WTC11 (cell line): ENCODE measurements at regions not wholly inside any gene's neighbourhood (a gene's known extent, or its start where the extent isn't known, plus 50 kb on each side); places are given as distances from the start of the nearest gene placed in this dataset.

ENCODE experiments used
- ATAC-seq: fragments of 200-7000 bp; cut with Tn5 transposase; 2 replicates; pipeline ENCODE4 v1.10.0; 2021; ENCODE audit warnings: mild to moderate bottlenecking, moderate library complexity
- CTCF ChIA-PET: fragments of 300-600 bp; sonication (Branson Sonifier 250); formaldehyde crosslinking; loops from one replicate; lab custom pipeline; 2021; ENCODE audit warnings: antibody characterized with exemption; lab: Charles Lee
- POLR2A ChIA-PET: fragments of 350-600 bp; sonication (Branson Sonifier 250); formaldehyde crosslinking; loops from one replicate; lab custom pipeline; 2021; ENCODE audit warnings: antibody characterized with exemption; lab: Charles Lee
- DNase-seq: peaks from one replicate; pipeline ENCODE4 v3.0.0; 2021; ENCODE audit warnings: low spot score
- H3K27ac Mint-ChIP-seq: 2 replicates; pipeline ENCODE4 v1.8.0; 2021; ENCODE audit warnings: mixed read lengths
- H3K27me3 Mint-ChIP-seq: 2 replicates; pipeline ENCODE4 v1.8.0; 2021; ENCODE audit warnings: low read depth, mild to moderate bottlenecking, moderate library complexity, mixed read lengths
- H3K36me3 Mint-ChIP-seq: 2 replicates; pipeline ENCODE4 v1.8.0; 2021; ENCODE audit warnings: mixed read lengths
- H3K4me1 Mint-ChIP-seq: 2 replicates; pipeline ENCODE4 v1.8.0; 2022; ENCODE audit warnings: mixed read lengths
- H3K4me3 Mint-ChIP-seq: 2 replicates; pipeline ENCODE4 v1.8.0; 2021; ENCODE audit warnings: mild to moderate bottlenecking, moderate library complexity, mixed read lengths
- H3K9me3 Mint-ChIP-seq: 2 replicates; pipeline ENCODE4 v1.8.0; 2021; ENCODE audit warnings: mixed read lengths
- ATF1 ChIP-seq: sonication (generic); formaldehyde crosslinking; IDR thresholded peaks from 2 replicates; pipeline ENCODE4 v1.8.1; 2023; ENCODE audit warnings: mild to moderate bottlenecking, moderate library complexity, missing genetic modification reagents
- CDX4 ChIP-seq: fragments of 250-450 bp; sonication (Bioruptor Pico); IDR thresholded peaks from 2 replicates; pipeline ENCODE4 v1.9.0; 2021; ENCODE audit warnings: moderate library complexity, mild to moderate bottlenecking, inconsistent platforms, borderline replicate concordance
- ELF4 ChIP-seq: sonication (generic); formaldehyde crosslinking; IDR thresholded peaks from 2 replicates; pipeline ENCODE4 v1.8.1; 2022; ENCODE audit warnings: low read depth, mild to moderate bottlenecking, moderate library complexity, missing genetic modification reagents
- EMX1 ChIP-seq: fragments of 250-450 bp; sonication (Bioruptor Pico); IDR thresholded peaks from 2 replicates; pipeline ENCODE4 v1.8.0; 2021; ENCODE audit warnings: mild to moderate bottlenecking
- FOXK1 ChIP-seq: sonication (generic); formaldehyde crosslinking; IDR thresholded peaks from 2 replicates; pipeline ENCODE4 v1.8.0; 2022; ENCODE audit warnings: mild to moderate bottlenecking, moderate library complexity, missing genetic modification reagents
- FOXP4 ChIP-seq: sonication (generic); formaldehyde crosslinking; IDR thresholded peaks from 2 replicates; pipeline ENCODE4 v1.8.0; 2022; ENCODE audit warnings: mild to moderate bottlenecking, missing genetic modification reagents
- GRHL2 ChIP-seq: fragments of 250-450 bp; sonication (Bioruptor Pico); IDR thresholded peaks from 2 replicates; pipeline ENCODE4 v1.8.0; 2022; ENCODE audit warnings: mild to moderate bottlenecking, moderate library complexity; ENCODE audit not compliant: insufficient replicate concordance, severe bottlenecking
- HMGA2 ChIP-seq: fragments of 250-450 bp; sonication (Bioruptor Pico); IDR thresholded peaks from 2 replicates; pipeline ENCODE4 v1.4.0; 2021; ENCODE audit warnings: mild to moderate bottlenecking, moderate library complexity
- MLX ChIP-seq: sonication (generic); formaldehyde crosslinking; IDR thresholded peaks from 2 replicates; pipeline ENCODE4 v1.8.1; 2023; ENCODE audit warnings: mild to moderate bottlenecking, missing genetic modification reagents, moderate library complexity
- NR1H2 ChIP-seq: sonication (generic); formaldehyde crosslinking; IDR thresholded peaks from 2 replicates; pipeline ENCODE4 v1.9.0; 2021; ENCODE audit warnings: mild to moderate bottlenecking, moderate library complexity, missing genetic modification reagents
- PRDM15 ChIP-seq: sonication (generic); formaldehyde crosslinking; IDR thresholded peaks from 2 replicates; pipeline ENCODE4 v1.8.0; 2022; ENCODE audit warnings: missing genetic modification reagents
- SMAD4 ChIP-seq: sonication (generic); formaldehyde crosslinking; IDR thresholded peaks from 2 replicates; pipeline ENCODE4 v1.8.0; 2022; ENCODE audit warnings: mild to moderate bottlenecking, missing genetic modification reagents
- SOX15 ChIP-seq: fragments of 250-450 bp; sonication (Bioruptor Pico); IDR thresholded peaks from 2 replicates; pipeline ENCODE4 v1.9.0; 2021; ENCODE audit warnings: mild to moderate bottlenecking
- TEAD4 ChIP-seq: sonication (generic); formaldehyde crosslinking; IDR thresholded peaks from 2 replicates; pipeline ENCODE4 v1.8.0; 2022; ENCODE audit warnings: mild to moderate bottlenecking, missing genetic modification reagents
- USF1 ChIP-seq: sonication (generic); formaldehyde crosslinking; IDR thresholded peaks from 2 replicates; pipeline ENCODE4 v1.8.0; 2022; ENCODE audit warnings: mild to moderate bottlenecking, missing genetic modification reagents
- ZBTB43 ChIP-seq: sonication (generic); formaldehyde crosslinking; IDR thresholded peaks from 2 replicates; pipeline ENCODE4 v1.8.1; 2023; ENCODE audit warnings: mild to moderate bottlenecking, missing genetic modification reagents
- ZNF219 ChIP-seq: sonication (generic); formaldehyde crosslinking; IDR thresholded peaks from 2 replicates; pipeline ENCODE4 v1.8.0; 2023; ENCODE audit warnings: missing genetic modification reagents, mild to moderate bottlenecking, borderline replicate concordance
- ZNF263 ChIP-seq: sonication (generic); formaldehyde crosslinking; IDR thresholded peaks from 2 replicates; pipeline ENCODE4 v1.8.1; 2022; ENCODE audit warnings: low read depth, mild to moderate bottlenecking, moderate library complexity, missing genetic modification reagents
- ZNF317 ChIP-seq: sonication (generic); formaldehyde crosslinking; IDR thresholded peaks from 2 replicates; pipeline ENCODE4 v1.8.1; 2023; ENCODE audit warnings: low read depth, mild to moderate bottlenecking, moderate library complexity, missing genetic modification reagents, borderline replicate concordance
- ZSCAN18 ChIP-seq: fragments of 250-450 bp; sonication (Bioruptor Pico); IDR thresholded peaks from 2 replicates; pipeline ENCODE4 v2.1.2; 2022; ENCODE audit warnings: mild to moderate bottlenecking, moderate library complexity

GRCh38 chr1:209421978-209422680 lies 161.4 kb upstream of the CAMK1G start (continued):
- TF ChIP-seq ZBTB43 (CRISPR knock-in tag) (no peak), SOX15 (CRISPR knock-in tag) (no peak), HMGA2 (CRISPR knock-in tag) (no peak), ZNF263 (CRISPR knock-in tag) (no peak), EMX1 (no peak), ZNF219 (CRISPR knock-in tag) (no peak), CDX4 (CRISPR knock-in tag) (no peak), FOXK1 (CRISPR knock-in tag) (no peak)
- TF ChIP-seq, all 79 proteins: peak for 0

GRCh38 chr1:209425959-209426358 lies 157.6 kb upstream of the CAMK1G start:
- CTCF ChIA-PET: no interaction called here

More at GRCh38 chr1:209425959-209426358, 157.6 kb upstream of the CAMK1G start:
- 0 out of 2 replicates have a peak, but pooled peaks cover 4% of the 10 kb centered on the region for H3K9me3 Mint-ChIP-seq
- peaks cover 17% of the 10 kb centered on the region for H3K36me3 Mint-ChIP-seq
- no peak overlapping the region for H3K4me3 Mint-ChIP-seq
- ATAC-seq (no peak), DNase-seq (no peak)
- H3K27ac Mint-ChIP-seq: no peak overlapping the region
- no peak for TF ChIP-seq USF1 (CRISPR knock-in tag)
- no peak for TF ChIP-seq ZSCAN18
- no peak for TF ChIP-seq NR1H2 (CRISPR knock-in tag)
- TF ChIP-seq FOXP4 (CRISPR knock-in tag): no peak
- no peak for TF ChIP-seq ZNF317 (CRISPR knock-in tag)
- no peak for TF ChIP-seq GRHL2 (CRISPR knock-in tag)
- no peak for TF ChIP-seq SMAD4
- TF ChIP-seq PRDM15: no peak
- TF ChIP-seq SOX15 (CRISPR knock-in tag): no peak
- TF ChIP-seq MLX (CRISPR knock-in tag): no peak
- TF ChIP-seq TEAD4 (CRISPR knock-in tag): no peak
- TF ChIP-seq ATF1 (CRISPR knock-in tag): no peak
- TF ChIP-seq ELF4 (CRISPR knock-in tag): no peak
- H3K27me3 Mint-ChIP-seq: peaks cover 8% of the 10 kb centered on the region; the same call in 1 of the 2 replicates
- peaks cover 83% of the 10 kb centered on the region for H3K4me1 Mint-ChIP-seq
- POLR2A ChIA-PET: no interaction called here
